AG04449 (cell line): ENCODE measurements at regions not wholly inside any gene's neighbourhood (a gene's known extent, or its start where the extent isn't known, plus 50 kb on each side); places are given as distances from the start of the nearest gene placed in this dataset.

Source experiments
- CTCF ChIA-PET: fragments of 350-600 bp; formaldehyde crosslinking; extraction: SDS; loops from one replicate; lab custom pipeline; 2021; ENCODE audit warnings: antibody characterized with exemption; lab: Yijun Ruan, JAX
- POLR2A ChIA-PET: fragments of 400-600, 350-600 bp; formaldehyde crosslinking; extraction: SDS; loops from one replicate; lab custom pipeline; 2020; ENCODE audit warnings: antibody characterized with exemption, inconsistent platforms; lab: Yijun Ruan, JAX
- DNase-seq: peaks from one replicate; pipeline ENCODE4 v3.0.0-alpha.2; 2010; ENCODE audit warnings: low read depth, low spot score
- H3K4me3 ChIP-seq: 2 replicates; pipeline ENCODE4 v1.5.1; 2011; ENCODE audit warnings: low read depth, mild to moderate bottlenecking, control low read depth, low read length
- CTCF ChIP-seq: IDR thresholded peaks from one replicate; pipeline ENCODE4 v1.5.1; 2011; ENCODE audit warnings: mild to moderate bottlenecking, moderate library complexity, low read length, control low read depth, inconsistent platforms; ENCODE audit not compliant: insufficient read depth; ENCODE audit errors: missing control alignments

DNA sequence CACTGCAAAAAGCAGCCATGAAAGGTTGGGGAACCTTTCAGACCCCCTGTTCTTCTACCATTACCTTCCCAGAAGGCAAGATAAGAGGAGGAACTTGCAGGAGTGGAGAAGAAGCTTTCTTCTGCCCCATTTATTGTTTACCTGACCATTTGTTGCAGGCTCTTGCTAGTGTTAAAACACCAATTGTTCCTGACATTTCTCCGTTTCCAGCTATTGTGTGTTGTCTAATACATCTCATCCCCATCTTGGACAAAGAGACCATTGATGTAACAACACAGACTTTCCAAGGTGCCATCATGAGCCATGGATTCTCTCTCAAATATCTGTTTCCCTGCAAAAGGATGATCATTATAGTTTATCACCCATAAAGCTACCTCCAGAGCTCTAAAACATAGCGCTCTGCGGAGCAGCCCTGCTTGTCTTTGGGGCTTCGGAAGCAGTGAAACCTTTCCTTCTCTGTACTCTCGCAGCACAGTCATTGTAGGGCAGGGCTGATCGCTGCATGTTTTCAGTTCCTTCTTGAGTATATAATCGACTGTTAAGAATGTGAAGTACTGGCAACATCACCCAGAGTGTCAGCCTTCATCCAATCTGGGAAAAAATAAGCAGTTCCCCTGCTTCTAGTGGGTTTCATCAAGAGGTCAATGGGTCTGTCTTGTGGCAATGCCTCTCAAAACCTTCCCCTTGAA lies 680.0 kb downstream of the SEMA5A start:
- ChIA-PET POLR2A (no interaction called here), CTCF (interaction anchor here (1.0 kb wide), 2 partner anchors 15 to 23 kb away, joined by 3 read pairs; no protein-coding TSS in a partner anchor)
- H3K4me3 ChIP-seq: no peak overlapping the region
- no peak for DNase-seq
- TF ChIP-seq CTCF: no peak

DNA sequence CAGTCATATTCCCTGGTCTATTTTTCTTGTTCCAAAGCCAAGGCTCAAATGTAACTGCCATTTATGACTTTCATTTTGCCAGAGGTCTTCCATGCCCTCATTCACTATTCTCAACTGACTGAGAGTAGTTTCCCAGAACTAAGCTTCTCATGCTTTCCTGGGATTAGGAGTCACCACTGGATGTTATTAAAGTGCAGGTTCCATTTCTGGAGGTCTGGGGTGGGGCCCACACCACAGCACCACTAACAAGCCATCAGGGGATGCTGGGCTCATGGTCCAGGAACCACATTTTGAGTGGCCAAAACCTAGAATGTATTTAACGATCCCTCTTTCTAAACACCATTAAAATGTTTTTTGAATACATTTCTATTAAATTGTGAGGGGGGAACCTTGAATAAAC lies 677.6 kb downstream of the SEMA5A start:
- no peak for TF ChIP-seq CTCF
- CTCF ChIA-PET: interaction anchor here (1.5 kb wide), 1 partner anchor 25 kb away, joined by 5 read pairs; no protein-coding TSS in a partner anchor

DNA sequence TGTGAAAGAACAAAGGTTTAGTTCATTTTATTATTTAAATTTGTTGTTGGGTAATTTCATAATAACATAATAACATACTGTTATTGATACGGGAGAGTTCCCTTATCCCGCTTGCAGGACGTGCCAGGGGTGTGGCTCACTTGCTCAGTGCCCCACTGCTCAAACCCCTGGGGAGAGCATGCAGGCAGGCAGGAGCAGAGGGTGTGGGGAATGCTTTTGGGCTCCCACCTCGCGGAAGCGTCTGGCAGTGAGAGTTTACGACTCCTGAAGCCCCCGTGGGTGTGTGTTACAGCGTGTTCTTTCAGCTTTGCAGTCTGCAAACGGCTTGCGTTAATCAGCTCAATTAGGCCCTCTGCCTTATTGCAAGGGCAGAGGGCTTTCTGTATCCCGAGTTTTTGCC lies 675.9 kb downstream of the SEMA5A start:
- ChIA-PET POLR2A (no interaction called here), CTCF (interaction anchor here (1.5 kb wide), 1 partner anchor 27 kb away, joined by 5 read pairs; no protein-coding TSS in a partner anchor)
- TF ChIP-seq CTCF: no peak
- no peak for DNase-seq
- no peak overlapping the region for H3K4me3 ChIP-seq

More for the DNA sequence above, 677.6 kb downstream of the SEMA5A start:
- no peak for DNase-seq
- H3K4me3 ChIP-seq: no peak overlapping the region
- POLR2A ChIA-PET: no interaction called here

DNA sequence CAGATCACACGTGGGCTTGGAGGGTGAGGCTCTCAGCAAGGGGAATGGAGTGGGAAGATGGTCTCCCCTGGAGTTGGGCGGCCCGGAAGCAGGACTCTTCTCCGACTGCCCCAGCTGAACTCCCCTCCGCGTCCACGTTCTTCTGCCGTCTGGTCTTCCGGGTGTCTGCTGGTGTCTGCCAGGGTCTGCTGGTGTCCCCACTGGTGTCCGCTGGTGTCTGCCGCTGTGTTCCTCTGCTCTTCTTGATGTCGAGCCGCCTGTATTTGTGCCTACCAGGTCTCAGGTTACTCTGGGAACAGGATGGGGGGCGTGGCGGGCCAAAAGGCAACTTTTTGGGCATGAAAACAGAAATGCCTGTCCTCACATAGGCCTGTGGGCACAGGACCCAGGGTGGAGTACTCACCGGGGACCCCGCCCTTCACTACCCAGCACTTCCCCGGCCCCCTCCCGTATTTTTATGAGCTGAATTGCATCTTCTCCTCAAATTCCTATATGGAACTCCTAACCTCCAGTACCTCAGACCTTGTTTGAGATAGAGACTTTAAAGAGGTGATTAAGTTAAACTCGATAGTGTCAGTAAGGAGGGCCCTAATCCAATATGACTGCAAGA lies 675.4 kb downstream of the SEMA5A start:
- POLR2A ChIA-PET: no interaction called here
- H3K4me3 ChIP-seq: no peak overlapping the region
- DNase-seq: no peak
- no peak for TF ChIP-seq CTCF
- CTCF ChIA-PET: no interaction called here

- no peak overlapping the region for H3K4me3 ChIP-seq
- ChIA-PET CTCF (no interaction called here), POLR2A (no interaction called here)
- no peak for DNase-seq
- no peak for TF ChIP-seq CTCF
Observed at GRCh38 chr5:8870959-8871355, 674.9 kb downstream of the SEMA5A start.

- TF ChIP-seq CTCF: no peak
- H3K4me3 ChIP-seq: no peak overlapping the region
- no peak for DNase-seq
- ChIA-PET CTCF (interaction anchor here (1.1 to 1.7 kb wide), 2 partner anchors 8 to 28 kb away, joined by 4 to 5 read pairs; no protein-coding TSS in a partner anchor), POLR2A (no interaction called here)
Observed at GRCh38 chr5:8871446-8871845, 674.4 kb downstream of the SEMA5A start.
